ENCODE measurements at regions not wholly inside any gene's neighbourhood (a gene's known extent, or its start where the extent isn't known, plus 50 kb on each side); places are given as distances from the start of the nearest gene placed in this dataset.

- no peaks in the 10 kb centered on the region for H3K79me2 ChIP-seq (ENCODE audit: insufficient read depth, low read length)
- no peaks in the 10 kb centered on the region for H4K20me1 ChIP-seq (ENCODE audit: insufficient read depth, low read length)
- no peak for TF ChIP-seq CTCF (IDR thresholded peaks at IDR 0.05)
- H3K9ac ChIP-seq (ENCODE audit: insufficient read depth, low read length, poor library complexity, severe bottlenecking) = no peak overlapping the region
- no peak overlapping the region for H3K4me2 ChIP-seq (replicated peaks; ENCODE audit: extremely low read depth, low read length, poor library complexity, severe bottlenecking)
- H3K27ac Mint-ChIP-seq = no peak overlapping the region
- no peak overlapping the region for H3K4me3 ChIP-seq (replicated peaks in 1 of 3; ENCODE audit: low read depth in 2 of 3, low read length in 3 of 3)
- H3K4me3 Mint-ChIP-seq = no peak overlapping the region
- H3K27me3 Mint-ChIP-seq (ENCODE audit: low read depth in 3 of 3) = peaks cover 9 to 18% (median 13%) of the 10 kb centered on the region in 3 donors
- peaks cover 13% of the 10 kb centered on the region for H3K4me1 Mint-ChIP-seq
- peaks cover 4% of the 10 kb centered on the region in 2 donors for H3K4me1 ChIP-seq (ENCODE audit: control insufficient read depth in 1 of 2, insufficient read depth in 2 of 2, low read length in 2 of 2)
- intact Hi-C loops (cut with micrococcal nuclease) = no loop called here
- H3K36me3 ChIP-seq (replicated peaks in 1 of 2; ENCODE audit: control insufficient read depth in 1 of 2, insufficient read depth in 2 of 2, low read length in 2 of 2) = no peaks in the 10 kb centered on the region
- H3K9me3 ChIP-seq (replicated peaks in 1 of 2; ENCODE audit: control insufficient read depth in 1 of 2, insufficient read depth in 1 of 2, low read length in 2 of 2) = peaks cover 0 to 10% of the 10 kb centered on the region in 2 donors
- peaks cover 0 to 9% (median 5%) of the 10 kb centered on the region in 7 donors for H3K9me3 Mint-ChIP-seq
- DNase-seq = no peak
- 88% methylated on average over 8 of the region's 8 CpGs for WGBS (ENCODE audit: insufficient coverage)
- no peak overlapping the region for H3K27ac ChIP-seq (ENCODE audit: low read depth in 1 of 2, low read length in 2 of 2)
- H2AFZ ChIP-seq (ENCODE audit: insufficient read depth, low read depth, low read length, poor library complexity, severe bottlenecking) = no peak overlapping the region
- no peaks in the 10 kb centered on the region for H3K27me3 ChIP-seq (ENCODE audit: control insufficient read depth in 2 of 2, insufficient read depth in 2 of 2, low read length in 2 of 2)
- no peaks in the 10 kb centered on the region for H3K36me3 Mint-ChIP-seq
Observed at GRCh38 chr2:239526038-239526437, 125.2 kb upstream of the HDAC4 start.

GRCh38 chr2:239523954-239524330, 123.1 kb upstream of the HDAC4 start:
- peaks cover 13% of the 10 kb centered on the region for H3K4me1 Mint-ChIP-seq
- Histone ChIP-seq H3K79me2 (ENCODE audit: insufficient read depth, low read length) (no peaks in the 10 kb centered on the region), H3K27me3 (ENCODE audit: control insufficient read depth in 2 of 2, insufficient read depth in 2 of 2, low read length in 2 of 2) (no peaks in the 10 kb centered on the region), H3K4me3 (replicated peaks in 1 of 3; ENCODE audit: low read depth in 2 of 3, low read length in 3 of 3) (no peak overlapping the region), H3K27ac (ENCODE audit: low read depth in 1 of 2, low read length in 2 of 2) (no peak overlapping the region), H2AFZ (ENCODE audit: insufficient read depth, low read depth, low read length, poor library complexity, severe bottlenecking) (no peak overlapping the region), H3K9me3 (replicated peaks in 1 of 2; ENCODE audit: control insufficient read depth in 1 of 2, insufficient read depth in 1 of 2, low read length in 2 of 2) (peaks cover 0 to 10% of the 10 kb centered on the region in 2 donors), H3K9ac (ENCODE audit: insufficient read depth, low read length, poor library complexity, severe bottlenecking) (no peak overlapping the region), H4K20me1 (ENCODE audit: insufficient read depth, low read length) (no peaks in the 10 kb centered on the region), H3K4me2 (replicated peaks; ENCODE audit: extremely low read depth, low read length, poor library complexity, severe bottlenecking) (no peak overlapping the region), H3K36me3 (replicated peaks in 1 of 2; ENCODE audit: control insufficient read depth in 1 of 2, insufficient read depth in 2 of 2, low read length in 2 of 2) (no peaks in the 10 kb centered on the region), H3K4me1 (ENCODE audit: control insufficient read depth in 1 of 2, insufficient read depth in 2 of 2, low read length in 2 of 2) (peaks cover 4% of the 10 kb centered on the region in 2 donors)
- TF ChIP-seq CTCF (IDR thresholded peaks at IDR 0.05) = no peak
- no peak overlapping the region for H3K27ac Mint-ChIP-seq
- intact Hi-C loops (cut with micrococcal nuclease) = no loop called here
- no peak overlapping the region for H3K4me3 Mint-ChIP-seq
- H3K27me3 Mint-ChIP-seq (ENCODE audit: low read depth in 3 of 3) = peaks cover 6 to 15% (median 15%) of the 10 kb centered on the region in 3 donors
- WGBS (ENCODE audit: insufficient coverage) = no CpG with 5 or more reads among the region's 2 CpGs
- no peaks in the 10 kb centered on the region for H3K36me3 Mint-ChIP-seq
- DNase-seq = peak in 1 of 3 donors; percentile 32
- H3K9me3 Mint-ChIP-seq = peaks cover 0 to 7% (median 1%) of the 10 kb centered on the region in 7 donors
